ENCODE measurements at regions not wholly inside any gene's neighbourhood (a gene's known extent, or its start where the extent isn't known, plus 50 kb on each side); places are given as distances from the start of the nearest gene placed in this dataset.

- no peak for TF ChIP-seq CTCF (conservative IDR thresholded peaks at IDR 0.05; ENCODE audit: low read length)
- no peak for TF ChIP-seq EZH2phosphoT487 (IDR thresholded peaks at IDR 0.05; ENCODE audit: borderline replicate concordance, low read depth, low read length)
These were observed 81.7 kb upstream of the RUFY1 start for GRCh38 chr5:179468696-179469095.

Measured in OCI-LY7 (cell line).